DND-41 (cell line): ENCODE measurements at regions not wholly inside any gene's neighbourhood (a gene's known extent, or its start where the extent isn't known, plus 50 kb on each side); places are given as distances from the start of the nearest gene placed in this dataset.

ENCODE experiments used
- EZH2 ChIP-seq: IDR thresholded peaks from 3 replicates; pipeline ENCODE4 v1.6.1; 2012; ENCODE audit warnings: borderline replicate concordance, low read depth, mild to moderate bottlenecking, moderate library complexity, low read length, inconsistent platforms; ENCODE audit not compliant: severe bottlenecking
- TF ChIP-seq, protein P1 (sequence below): IDR thresholded peaks from 2 replicates; pipeline ENCODE4 v1.5.1; 2012; ENCODE audit warnings: borderline replicate concordance, low read length, moderate library complexity, mild to moderate bottlenecking; ENCODE audit not compliant: poor library complexity, severe bottlenecking; ENCODE audit errors: extremely low read depth

DNA sequence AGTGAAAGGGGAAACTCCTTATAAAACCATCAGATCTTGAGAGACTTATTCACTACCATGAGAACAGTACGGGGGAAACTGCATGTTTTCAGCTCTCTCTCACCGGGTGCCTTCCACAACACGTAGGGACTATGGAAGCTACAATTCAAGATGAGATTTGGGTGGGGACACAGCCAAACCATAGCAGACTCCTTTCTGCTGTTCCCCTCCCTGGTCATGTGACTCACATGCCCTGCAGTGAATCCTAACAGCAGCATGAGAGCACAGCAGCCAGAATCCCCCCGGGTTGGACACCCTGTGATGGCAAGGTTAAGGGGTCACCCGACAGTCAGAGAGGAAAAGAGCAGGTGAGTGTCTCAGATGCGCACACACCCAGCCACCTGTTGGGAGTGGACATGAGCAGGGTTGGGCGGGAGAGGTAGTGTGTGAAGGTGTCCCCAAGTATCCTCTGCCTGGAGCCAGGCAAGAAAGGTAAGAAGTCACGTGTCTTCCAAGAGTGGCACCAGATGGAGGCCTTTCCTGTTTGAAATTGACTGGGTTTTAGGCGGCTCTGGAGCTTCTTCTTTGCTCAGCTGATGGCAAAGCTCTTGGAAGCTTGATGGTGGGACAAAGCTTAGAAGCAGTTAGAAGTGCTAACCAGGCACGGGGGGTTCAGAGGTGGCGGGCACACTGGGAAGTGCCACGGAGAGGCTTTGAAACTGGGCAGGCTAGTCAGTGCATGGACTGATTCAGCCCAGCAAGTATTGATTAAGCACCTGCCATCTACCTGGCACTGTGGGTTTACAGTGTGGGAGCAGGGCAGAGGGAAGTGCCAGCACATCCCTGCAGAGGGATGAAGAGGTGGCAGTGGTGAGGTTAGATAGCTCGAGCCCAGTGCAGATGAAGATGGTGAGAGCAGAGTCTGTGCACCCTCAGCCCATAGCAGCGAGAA lies 68.7 kb downstream of the RHOB start:
- TF ChIP-seq, protein P1, sequence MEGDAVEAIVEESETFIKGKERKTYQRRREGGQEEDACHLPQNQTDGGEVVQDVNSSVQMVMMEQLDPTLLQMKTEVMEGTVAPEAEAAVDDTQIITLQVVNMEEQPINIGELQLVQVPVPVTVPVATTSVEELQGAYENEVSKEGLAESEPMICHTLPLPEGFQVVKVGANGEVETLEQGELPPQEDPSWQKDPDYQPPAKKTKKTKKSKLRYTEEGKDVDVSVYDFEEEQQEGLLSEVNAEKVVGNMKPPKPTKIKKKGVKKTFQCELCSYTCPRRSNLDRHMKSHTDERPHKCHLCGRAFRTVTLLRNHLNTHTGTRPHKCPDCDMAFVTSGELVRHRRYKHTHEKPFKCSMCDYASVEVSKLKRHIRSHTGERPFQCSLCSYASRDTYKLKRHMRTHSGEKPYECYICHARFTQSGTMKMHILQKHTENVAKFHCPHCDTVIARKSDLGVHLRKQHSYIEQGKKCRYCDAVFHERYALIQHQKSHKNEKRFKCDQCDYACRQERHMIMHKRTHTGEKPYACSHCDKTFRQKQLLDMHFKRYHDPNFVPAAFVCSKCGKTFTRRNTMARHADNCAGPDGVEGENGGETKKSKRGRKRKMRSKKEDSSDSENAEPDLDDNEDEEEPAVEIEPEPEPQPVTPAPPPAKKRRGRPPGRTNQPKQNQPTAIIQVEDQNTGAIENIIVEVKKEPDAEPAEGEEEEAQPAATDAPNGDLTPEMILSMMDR: no peak
- no peak for TF ChIP-seq EZH2
